HG03175 (cell line): ENCODE measurements at regions not wholly inside any gene's neighbourhood (a gene's known extent, or its start where the extent isn't known, plus 50 kb on each side); places are given as distances from the start of the nearest gene placed in this dataset.
"Not testable (repeated sequence)": the region's sequence is repeated elsewhere in the genome, so short reads cannot be mapped to it uniquely, and the experiment has no call there.

ENCODE experiments used
- ATAC-seq: cut with Tn5 transposase; IDR thresholded peaks from one replicate; pipeline ENCODE4 v1.9.1; 2021; ENCODE audit warnings: mild to moderate bottlenecking, moderate library complexity; ENCODE audit not compliant: unreplicated experiment

DNA sequence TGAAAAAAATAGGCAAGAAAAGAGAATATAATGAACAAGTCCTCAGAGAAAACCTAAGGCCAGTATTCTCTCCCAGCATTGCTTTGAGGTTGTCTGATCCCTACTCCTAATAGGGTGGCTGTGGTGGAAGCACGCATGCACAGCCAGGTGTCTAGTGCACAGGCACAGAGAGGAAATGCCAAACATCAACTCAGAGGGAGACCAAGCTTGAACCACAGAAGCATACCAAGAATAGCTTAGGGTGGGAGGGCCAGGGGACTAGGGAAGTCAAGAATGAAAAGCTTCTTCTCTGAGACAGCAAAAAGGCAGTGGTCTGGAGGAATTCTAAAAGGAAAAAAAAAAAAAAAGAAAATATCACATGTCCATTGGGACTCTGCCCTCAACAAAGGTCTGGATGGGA is 244.1 kb upstream of the API5 start:
- ATAC-seq, result no peak

DNA sequence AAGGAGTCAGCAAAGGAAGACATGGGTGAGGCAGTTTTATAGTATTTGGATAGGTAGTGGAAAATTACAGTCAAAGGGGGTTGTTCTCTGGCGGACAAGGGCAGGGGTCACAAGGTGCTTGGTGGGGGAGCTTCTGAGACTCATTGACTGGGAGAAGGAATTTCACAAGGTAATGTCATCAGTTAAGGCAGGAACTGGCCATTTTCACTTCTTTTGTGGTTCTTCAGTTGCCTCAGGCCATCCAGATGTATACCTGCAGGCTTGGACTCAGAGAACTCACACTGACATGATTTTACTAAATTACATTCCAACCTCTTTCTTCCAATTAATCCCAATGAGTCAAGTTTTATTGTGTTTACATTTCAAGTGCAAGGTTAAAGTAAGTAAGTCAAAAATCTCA is 240.5 kb upstream of the API5 start:
- no peak for ATAC-seq

DNA sequence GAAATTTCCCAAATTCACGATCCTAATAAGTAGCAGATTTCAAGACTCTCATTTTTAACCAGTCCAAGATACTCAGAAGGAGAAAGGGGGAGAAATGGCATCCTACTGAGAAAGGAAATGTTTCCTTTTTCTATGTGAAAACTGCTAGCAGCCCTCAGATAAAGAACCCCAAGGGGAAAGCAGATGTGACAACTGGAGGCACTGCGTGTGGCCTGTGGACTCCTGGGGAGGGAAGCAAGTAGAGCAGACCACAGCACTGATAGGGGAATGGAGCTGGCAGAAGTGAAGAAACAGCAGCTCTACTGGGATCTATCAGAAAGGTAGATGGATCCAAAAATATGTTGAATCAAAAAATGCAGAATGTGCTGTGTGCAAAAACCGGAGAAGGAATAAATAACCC is 239.7 kb upstream of the API5 start:
- ATAC-seq, result no peak

DNA sequence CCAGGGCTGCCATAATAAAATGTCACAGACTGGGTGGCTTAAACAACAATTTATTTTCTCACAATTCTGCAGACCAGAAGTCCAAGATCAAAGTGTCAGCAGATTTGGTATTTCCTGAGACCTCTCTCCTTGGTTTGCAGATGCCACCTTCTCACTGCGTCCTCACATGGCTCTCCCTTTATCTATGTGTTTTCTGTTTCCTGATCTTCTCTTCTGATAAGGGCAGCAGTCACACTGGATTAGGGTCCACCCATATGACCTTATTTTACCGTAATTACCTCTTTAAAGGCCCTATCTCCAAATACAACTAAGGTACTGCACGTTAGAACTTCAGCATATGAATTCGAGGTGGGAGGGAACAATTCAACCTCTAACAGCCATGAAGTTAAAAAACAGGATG is 238.9 kb upstream of the API5 start:
- no peak for ATAC-seq

DNA sequence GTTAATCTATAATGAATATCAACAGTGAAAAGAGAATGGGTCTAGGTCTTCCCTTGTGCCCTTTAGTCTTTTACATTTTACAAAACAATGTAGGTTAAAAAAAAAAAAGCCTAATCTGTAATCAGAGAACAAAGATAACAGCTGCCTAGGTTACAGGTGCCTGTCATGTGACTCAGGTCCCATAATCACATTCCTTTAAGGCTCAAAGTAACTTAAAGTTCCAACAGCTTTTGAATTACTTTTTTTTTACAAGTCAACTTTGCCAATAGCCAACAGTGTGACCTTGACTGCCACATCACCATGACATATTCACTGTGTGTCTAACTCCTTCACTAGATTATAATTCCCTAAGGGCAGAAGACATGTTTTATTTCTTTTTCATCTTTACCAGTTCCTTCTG is 237.0 kb upstream of the API5 start:
- ATAC-seq, result no peak

- no peak for ATAC-seq
Observed at GRCh38 chr11:43101113-43101512, 210.7 kb upstream of the API5 start.

DNA sequence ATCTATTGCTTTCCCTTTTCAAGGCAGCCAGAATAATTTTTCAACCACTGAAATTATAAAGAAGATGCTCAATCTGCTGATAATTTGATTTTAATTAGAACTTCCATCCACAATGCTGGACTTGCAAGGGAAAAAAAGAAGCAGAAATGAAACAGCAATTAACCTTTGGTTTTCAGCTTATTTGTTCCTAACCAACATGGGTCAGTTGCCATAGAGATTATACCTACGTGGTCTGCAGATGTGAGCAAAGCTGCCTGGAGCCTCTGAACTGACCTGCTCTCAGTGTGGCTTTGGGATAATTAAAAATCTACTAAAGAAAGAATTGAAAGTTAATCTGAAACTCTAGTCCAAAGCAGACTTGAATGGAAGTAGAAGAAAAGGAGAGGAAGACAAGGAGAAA is 195.7 kb upstream of the API5 start:
- no peak for ATAC-seq

DNA sequence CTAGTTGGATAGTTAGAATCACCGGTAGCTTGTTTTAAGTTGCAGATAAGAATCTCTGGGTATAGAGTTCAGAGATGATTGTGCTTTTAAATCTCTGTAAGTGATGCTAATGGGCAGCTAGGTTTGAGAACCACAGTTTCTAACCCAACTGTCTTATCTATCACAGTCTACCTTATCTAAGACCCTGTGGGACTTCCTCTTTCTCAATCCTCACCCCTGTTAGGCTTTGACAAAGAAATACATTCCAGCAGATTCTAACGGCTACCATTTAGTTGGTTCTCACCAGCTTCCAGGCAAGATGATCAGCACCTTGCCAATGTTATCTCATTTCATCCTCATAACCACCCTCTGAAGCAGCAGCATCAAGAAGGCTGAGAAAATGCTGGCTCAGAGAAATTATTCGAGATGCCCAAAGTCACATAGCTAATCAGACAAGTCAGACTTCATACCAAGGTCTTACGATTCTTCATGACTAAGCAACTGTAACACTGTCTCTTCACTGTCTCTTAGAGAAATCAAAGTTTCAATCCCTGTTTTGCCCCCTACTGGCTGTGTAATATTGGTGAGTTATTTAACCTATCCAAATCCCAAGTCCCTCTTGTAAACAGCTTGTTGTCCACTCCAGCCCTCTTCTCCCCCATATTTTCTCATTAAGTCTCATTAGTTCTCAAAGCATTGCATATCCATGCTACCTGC is 192.4 kb upstream of the API5 start:
- no peak for ATAC-seq

DNA sequence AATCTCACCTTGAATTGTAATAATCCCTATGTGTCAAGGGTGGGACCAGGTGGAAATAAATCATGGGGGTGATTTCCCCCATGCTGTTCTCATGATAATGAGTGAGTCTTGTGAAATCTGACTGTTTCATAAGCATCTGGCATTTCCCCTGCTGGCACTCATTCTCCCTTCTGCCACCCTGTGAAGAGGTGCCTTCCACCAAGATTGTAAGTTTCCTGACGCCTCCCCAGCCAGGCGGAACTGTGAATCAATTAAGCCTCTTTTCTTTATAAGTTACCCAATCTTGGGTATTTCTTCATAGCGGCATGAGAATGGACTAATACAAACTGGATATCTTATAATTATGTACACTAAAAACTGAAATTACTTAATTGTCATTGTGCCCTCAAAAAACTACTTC is 189.2 kb upstream of the API5 start:
- ATAC-seq, result no peak

GRCh38 chr11:43123443-43123842 is 188.4 kb upstream of the API5 start:
- ATAC-seq, result no peak

- ATAC-seq, result no peak
Observed at GRCh38 chr11:43124272-43124935, 187.4 kb upstream of the API5 start.

- ATAC-seq, result no peak
Observed at GRCh38 chr11:43129329-43129728, 182.5 kb upstream of the API5 start.

- ATAC-seq, result no peak
Observed at GRCh38 chr11:43130616-43131015, 181.2 kb upstream of the API5 start.

- peak; percentile 46 for ATAC-seq
Observed at GRCh38 chr11:43135966-43136534, 175.7 kb upstream of the API5 start.

- no peak for ATAC-seq
Observed at GRCh38 chr11:43138621-43139140, 173.1 kb upstream of the API5 start.

DNA sequence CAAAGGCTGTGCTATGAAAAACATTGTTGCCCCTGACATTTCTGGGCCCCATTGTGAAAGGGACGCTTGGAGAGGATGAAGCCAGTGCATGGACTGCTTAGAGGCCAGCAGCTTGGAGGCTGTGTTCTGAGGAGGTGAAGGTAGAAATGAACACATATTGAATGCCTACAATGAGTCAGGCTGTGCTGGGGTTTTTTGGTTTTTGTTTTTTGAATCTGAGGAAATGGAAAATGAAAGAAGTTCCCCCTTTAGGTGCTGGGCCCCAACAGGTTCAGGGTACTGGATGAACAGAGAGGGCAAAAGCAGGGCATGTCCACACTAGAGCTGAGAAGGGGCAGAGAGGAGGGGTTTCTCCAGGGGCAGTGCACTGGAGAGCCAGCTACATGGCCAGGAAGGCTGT is 166.1 kb upstream of the API5 start:
- ATAC-seq, result peak; percentile 85

GRCh38 chr11:43150697-43151096 is 161.1 kb upstream of the API5 start:
- ATAC-seq, result no peak

DNA sequence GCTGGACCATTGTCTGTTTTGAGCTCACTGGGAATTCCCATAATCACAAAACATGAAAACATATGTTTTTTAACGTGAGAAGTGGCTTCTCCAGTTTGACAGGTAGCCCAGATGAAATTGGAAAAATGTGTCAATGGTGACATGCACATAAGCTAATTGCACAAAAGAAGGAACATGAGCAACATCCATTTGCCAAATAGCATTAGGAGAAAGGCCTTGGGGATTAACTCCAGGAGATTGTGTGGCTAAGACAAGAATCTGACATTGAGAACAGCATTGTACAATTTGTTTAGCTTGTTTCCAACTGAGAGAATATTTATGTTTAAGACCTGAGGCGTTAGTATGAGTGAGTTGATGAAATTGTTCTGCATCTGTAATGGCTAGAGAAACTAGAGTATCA is 147.0 kb upstream of the API5 start:
- no peak for ATAC-seq

DNA sequence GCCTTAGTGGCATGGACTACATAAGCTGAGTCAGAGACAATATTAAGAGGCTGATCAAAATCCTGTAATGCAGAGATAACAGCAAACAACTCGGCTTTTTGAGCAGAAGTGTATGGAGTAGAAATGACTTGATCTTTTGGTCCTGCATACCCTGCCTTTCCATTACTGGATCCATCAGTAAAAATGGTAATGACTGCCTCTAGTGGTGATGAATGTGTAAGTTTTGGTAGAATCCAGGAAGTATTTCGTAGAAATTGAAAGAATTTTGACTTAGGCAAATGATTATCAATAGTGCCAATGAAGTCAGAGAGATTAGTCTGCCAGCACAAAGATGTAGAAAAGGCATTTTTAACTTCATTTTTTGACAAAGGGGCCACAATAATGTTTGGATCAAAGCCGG is 146.4 kb upstream of the API5 start:
- ATAC-seq, result not testable (repeated sequence)

- ATAC-seq, result not testable (repeated sequence)
Observed at GRCh38 chr11:43168241-43168640, 143.6 kb upstream of the API5 start.

DNA sequence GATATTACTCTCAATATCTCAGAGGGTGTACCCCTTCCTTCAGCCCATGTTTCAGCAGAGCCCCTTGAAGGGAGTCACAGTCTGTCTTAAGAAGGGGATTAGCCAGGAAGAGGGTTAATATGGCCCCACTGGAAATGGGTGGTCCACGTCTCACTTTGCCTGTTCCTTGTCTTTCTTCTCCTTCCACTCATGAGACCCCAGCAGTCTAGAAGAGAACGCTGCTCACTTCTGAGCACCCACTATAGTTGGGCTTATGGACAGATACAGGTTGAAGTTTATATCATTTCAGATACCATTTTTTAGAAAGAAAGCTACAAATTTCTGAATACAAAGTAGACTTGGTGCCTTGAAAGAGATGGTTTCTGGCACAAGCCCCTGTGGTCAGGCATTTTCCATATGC is 139.3 kb upstream of the API5 start:
- no peak for ATAC-seq

- no peak for ATAC-seq
Observed at GRCh38 chr11:43177975-43178374, 133.8 kb upstream of the API5 start.
